WTC11 (cell line): ENCODE measurements at regions not wholly inside any gene's neighbourhood (a gene's known extent, or its start where the extent isn't known, plus 50 kb on each side); places are given as distances from the start of the nearest gene placed in this dataset.

Experiments used
- ATAC-seq: fragments of 200-7000 bp; cut with Tn5 transposase; 2 replicates; pipeline ENCODE4 v1.10.0; 2021; ENCODE audit warnings: mild to moderate bottlenecking, moderate library complexity
- CTCF ChIA-PET: fragments of 300-600 bp; sonication (Branson Sonifier 250); formaldehyde crosslinking; loops from one replicate; lab custom pipeline; 2021; ENCODE audit warnings: antibody characterized with exemption; lab: Charles Lee
- POLR2A ChIA-PET: fragments of 350-600 bp; sonication (Branson Sonifier 250); formaldehyde crosslinking; loops from one replicate; lab custom pipeline; 2021; ENCODE audit warnings: antibody characterized with exemption; lab: Charles Lee
- DNase-seq: peaks from one replicate; pipeline ENCODE4 v3.0.0; 2021; ENCODE audit warnings: low spot score
- H3K27ac Mint-ChIP-seq: 2 replicates; pipeline ENCODE4 v1.8.0; 2021; ENCODE audit warnings: mixed read lengths
- H3K27me3 Mint-ChIP-seq: 2 replicates; pipeline ENCODE4 v1.8.0; 2021; ENCODE audit warnings: low read depth, mild to moderate bottlenecking, moderate library complexity, mixed read lengths
- H3K36me3 Mint-ChIP-seq: 2 replicates; pipeline ENCODE4 v1.8.0; 2021; ENCODE audit warnings: mixed read lengths
- H3K4me1 Mint-ChIP-seq: 2 replicates; pipeline ENCODE4 v1.8.0; 2022; ENCODE audit warnings: mixed read lengths
- H3K4me3 Mint-ChIP-seq: 2 replicates; pipeline ENCODE4 v1.8.0; 2021; ENCODE audit warnings: mild to moderate bottlenecking, moderate library complexity, mixed read lengths
- H3K9me3 Mint-ChIP-seq: 2 replicates; pipeline ENCODE4 v1.8.0; 2021; ENCODE audit warnings: mixed read lengths
- ATF1 ChIP-seq: sonication (generic); formaldehyde crosslinking; IDR thresholded peaks from 2 replicates; pipeline ENCODE4 v1.8.1; 2023; ENCODE audit warnings: mild to moderate bottlenecking, moderate library complexity, missing genetic modification reagents
- ATF2 ChIP-seq: sonication (generic); formaldehyde crosslinking; IDR thresholded peaks from 2 replicates; pipeline ENCODE4 v1.8.1; 2022; ENCODE audit warnings: low read depth, missing genetic modification reagents, borderline replicate concordance
- CREM ChIP-seq: sonication (generic); formaldehyde crosslinking; IDR thresholded peaks from 2 replicates; pipeline ENCODE4 v1.8.1; 2022; ENCODE audit warnings: mild to moderate bottlenecking, missing genetic modification reagents, moderate library complexity
- GABPB1 ChIP-seq: sonication (generic); formaldehyde crosslinking; IDR thresholded peaks from 2 replicates; pipeline ENCODE4 v1.8.1; 2023; ENCODE audit warnings: mild to moderate bottlenecking, missing genetic modification reagents
- HMGA2 ChIP-seq: fragments of 250-450 bp; sonication (Bioruptor Pico); IDR thresholded peaks from 2 replicates; pipeline ENCODE4 v1.4.0; 2021; ENCODE audit warnings: mild to moderate bottlenecking, moderate library complexity
- IRF1 ChIP-seq: sonication (generic); formaldehyde crosslinking; IDR thresholded peaks from 2 replicates; pipeline ENCODE4 v1.8.0; 2023; ENCODE audit warnings: missing genetic modification reagents
- IRF2 ChIP-seq: sonication (generic); formaldehyde crosslinking; IDR thresholded peaks from 2 replicates; pipeline ENCODE4 v1.8.0; 2022; ENCODE audit warnings: low read depth, missing genetic modification reagents, borderline replicate concordance
- KAT7 ChIP-seq: sonication (generic); formaldehyde crosslinking; IDR thresholded peaks from 2 replicates; pipeline ENCODE4 v1.8.1; 2023; ENCODE audit warnings: missing genetic modification reagents, mild to moderate bottlenecking, borderline replicate concordance
- NFATC4 ChIP-seq: fragments of 250-450 bp; sonication (Bioruptor Pico); IDR thresholded peaks from 2 replicates; pipeline ENCODE4 v1.9.0; 2021; ENCODE audit warnings: mild to moderate bottlenecking
- NFYB ChIP-seq: sonication (generic); formaldehyde crosslinking; conservative IDR thresholded peaks from 2 replicates; pipeline ENCODE4 v1.8.0; 2022; ENCODE audit warnings: low read depth, missing genetic modification reagents
- NR2C2 ChIP-seq: sonication (generic); formaldehyde crosslinking; IDR thresholded peaks from 2 replicates; pipeline ENCODE4 v1.8.0; 2022; ENCODE audit warnings: mild to moderate bottlenecking, missing genetic modification reagents
- NR3C1 ChIP-seq: sonication (generic); formaldehyde crosslinking; conservative IDR thresholded peaks from 2 replicates; pipeline ENCODE4 v1.8.1; 2023; ENCODE audit warnings: low read depth, mild to moderate bottlenecking, missing genetic modification reagents
- OVOL2 ChIP-seq: fragments of 250-450 bp; sonication (Bioruptor Pico); IDR thresholded peaks from 2 replicates; pipeline ENCODE4 v1.9.0; 2021; ENCODE audit warnings: mild to moderate bottlenecking, borderline replicate concordance
- PRRX2 ChIP-seq: fragments of 250-450 bp; sonication (Bioruptor Pico); IDR thresholded peaks from 2 replicates; pipeline ENCODE4 v1.8.0; 2021; ENCODE audit warnings: mild to moderate bottlenecking
- SMAD3 ChIP-seq: sonication (generic); formaldehyde crosslinking; IDR thresholded peaks from 2 replicates; pipeline ENCODE4 v1.8.0; 2022; ENCODE audit warnings: missing genetic modification reagents, mild to moderate bottlenecking, borderline replicate concordance
- SMAD4 ChIP-seq: sonication (generic); formaldehyde crosslinking; IDR thresholded peaks from 2 replicates; pipeline ENCODE4 v1.8.0; 2022; ENCODE audit warnings: mild to moderate bottlenecking, missing genetic modification reagents
- STAT6 ChIP-seq: sonication (generic); formaldehyde crosslinking; conservative IDR thresholded peaks from 2 replicates; pipeline ENCODE4 v1.8.1; 2023; ENCODE audit warnings: mild to moderate bottlenecking, low read depth, missing genetic modification reagents, moderate library complexity
- TCF7 ChIP-seq: sonication (generic); formaldehyde crosslinking; IDR thresholded peaks from 2 replicates; pipeline ENCODE4 v1.8.0; 2022; ENCODE audit warnings: mild to moderate bottlenecking, low read depth, missing genetic modification reagents, moderate library complexity
- TEAD1 ChIP-seq: sonication (generic); formaldehyde crosslinking; IDR thresholded peaks from 2 replicates; pipeline ENCODE4 v1.8.0; 2022; ENCODE audit warnings: mild to moderate bottlenecking, missing genetic modification reagents
- TP53 ChIP-seq: sonication (generic); formaldehyde crosslinking; IDR thresholded peaks from 2 replicates; pipeline ENCODE4 v1.8.1; 2023; ENCODE audit warnings: mild to moderate bottlenecking, missing genetic modification reagents
- USF1 ChIP-seq: sonication (generic); formaldehyde crosslinking; IDR thresholded peaks from 2 replicates; pipeline ENCODE4 v1.8.0; 2022; ENCODE audit warnings: mild to moderate bottlenecking, missing genetic modification reagents
- USF2 ChIP-seq: sonication (generic); formaldehyde crosslinking; IDR thresholded peaks from 2 replicates; pipeline ENCODE4 v1.8.1; 2023; ENCODE audit warnings: mild to moderate bottlenecking, missing genetic modification reagents, moderate library complexity
- ZBTB21 ChIP-seq: sonication (generic); formaldehyde crosslinking; IDR thresholded peaks from 2 replicates; pipeline ENCODE4 v1.8.1; 2023; ENCODE audit warnings: mild to moderate bottlenecking, missing genetic modification reagents, borderline replicate concordance
- ZNF121 ChIP-seq: sonication (generic); formaldehyde crosslinking; IDR thresholded peaks from 2 replicates; pipeline ENCODE4 v1.8.0; 2023; ENCODE audit warnings: missing genetic modification reagents
- ZNF138 ChIP-seq: sonication (generic); formaldehyde crosslinking; conservative IDR thresholded peaks from 2 replicates; pipeline ENCODE4 v1.8.1; 2022; ENCODE audit warnings: mild to moderate bottlenecking, moderate library complexity, missing genetic modification reagents
- ZNF263 ChIP-seq: sonication (generic); formaldehyde crosslinking; IDR thresholded peaks from 2 replicates; pipeline ENCODE4 v1.8.1; 2022; ENCODE audit warnings: low read depth, mild to moderate bottlenecking, moderate library complexity, missing genetic modification reagents
- ZNF317 ChIP-seq: sonication (generic); formaldehyde crosslinking; IDR thresholded peaks from 2 replicates; pipeline ENCODE4 v1.8.1; 2023; ENCODE audit warnings: low read depth, mild to moderate bottlenecking, moderate library complexity, missing genetic modification reagents, borderline replicate concordance
- ZNF396 ChIP-seq: fragments of 250-450 bp; sonication (Bioruptor Pico); IDR thresholded peaks from 2 replicates; pipeline ENCODE4 v1.8.0; 2021; ENCODE audit warnings: mild to moderate bottlenecking, moderate library complexity, borderline replicate concordance

- Mint-ChIP-seq H3K36me3 (peaks cover 34% of the 10 kb centered on the region), H3K27ac (no peak overlapping the region), H3K27me3 (peaks cover 10% of the 10 kb centered on the region), H3K4me3 (no peak overlapping the region), H3K9me3 (peaks cover 65% of the 10 kb centered on the region), H3K4me1 (no peaks in the 10 kb centered on the region)
- TF ChIP-seq NFYB (CRISPR knock-in tag): no peak
- no peak for TF ChIP-seq NR3C1 (CRISPR knock-in tag)
- TF ChIP-seq OVOL2 (CRISPR knock-in tag): no peak
- no peak for TF ChIP-seq ATF1 (CRISPR knock-in tag)
- TF ChIP-seq USF1 (CRISPR knock-in tag): no peak
- TF ChIP-seq PRRX2: no peak
- no peak for TF ChIP-seq TEAD1
- no peak for TF ChIP-seq CREM
- no peak for TF ChIP-seq GABPB1 (CRISPR knock-in tag)
- TF ChIP-seq ATF2 (CRISPR knock-in tag): no peak
- no peak for TF ChIP-seq STAT6
- DNase-seq (no peak), ATAC-seq (no peak)
- ChIA-PET CTCF (no interaction called here), POLR2A (no interaction called here)
Measured at GRCh38 chr17:52244689-52245088, 86.2 kb upstream of the CA10 start.

GRCh38 chr17:52242268-52242667, 83.8 kb upstream of the CA10 start:
- H3K27me3 Mint-ChIP-seq: peaks cover 10% of the 10 kb centered on the region
- POLR2A ChIA-PET: no interaction called here
- ATAC-seq (no peak), DNase-seq (no peak)
- H3K9me3 Mint-ChIP-seq: peaks cover 76% of the 10 kb centered on the region
- no peak overlapping the region for H3K27ac Mint-ChIP-seq
- no peak overlapping the region for H3K4me3 Mint-ChIP-seq
- TF ChIP-seq ZNF263: no peak
- no peak for TF ChIP-seq ZNF396
- no peak for TF ChIP-seq KAT7 (CRISPR knock-in tag)
- no peak for TF ChIP-seq HMGA2 (CRISPR knock-in tag)
- TF ChIP-seq IRF1 (CRISPR knock-in tag): no peak
- no peak for TF ChIP-seq TP53 (CRISPR knock-in tag)
- TF ChIP-seq ZNF138: no peak
- TF ChIP-seq ZNF121 (CRISPR knock-in tag): no peak
- TF ChIP-seq SMAD4: no peak
- no peak for TF ChIP-seq SMAD3 (CRISPR knock-in tag)
- no peak for TF ChIP-seq IRF2
- TF ChIP-seq ZBTB21 (CRISPR knock-in tag): no peak
- no peak for TF ChIP-seq TCF7 (CRISPR knock-in tag)
- no peak for TF ChIP-seq USF2 (CRISPR knock-in tag)
- TF ChIP-seq NR2C2 (CRISPR knock-in tag): no peak
- no peak for TF ChIP-seq CREM
- no peak for TF ChIP-seq ZNF317
- TF ChIP-seq NFATC4 (CRISPR knock-in tag): no peak
- TF ChIP-seq NFYB (CRISPR knock-in tag): no peak
- TF ChIP-seq, all 79 proteins: peak for 0
- H3K36me3 Mint-ChIP-seq: peaks cover 38% of the 10 kb centered on the region
- 0 out of 2 replicates have a peak, but pooled peaks cover 2% of the 10 kb centered on the region for H3K4me1 Mint-ChIP-seq
- CTCF ChIA-PET: no interaction called here
